Breast epithelium (tissue), 4 donors: ENCODE measurements at regions not wholly inside any gene's neighbourhood (a gene's known extent, or its start where the extent isn't known, plus 50 kb on each side); places are given as distances from the start of the nearest gene placed in this dataset.
A peak's percentile ranks its signal among the peaks of the same experiment; 100 is the strongest.

Source experiments
- DNase-seq, 2 donors: peaks; one replicate each; pipeline ENCODE4 v3.0.0-alpha.2; 2019; ENCODE audit warnings: low spot score in 2 of 2
- H3K27ac ChIP-seq, 2 donors: fragments of 200-600 bp; sonication (generic) in 1 of 2; one replicate each; pipeline ENCODE4 v1.5.1; 2016 to 2019; ENCODE audit warnings: mild to moderate bottlenecking in 1 of 2
- H3K27me3 ChIP-seq, 2 donors: fragments of 200-600 bp; sonication (generic) in 1 of 2; one replicate each; pipeline versions ENCODE4 v1.5.1 to v1.6.0; 2017 to 2019; ENCODE audit warnings: control low read depth in 1 of 2, mild to moderate bottlenecking in 1 of 2
- H3K36me3 ChIP-seq: fragments of 200-600 bp; one replicate; pipeline ENCODE4 v1.5.1; 2019
- H3K4me1 ChIP-seq, 2 donors: fragments of 200-600 bp; sonication (generic); one replicate each; pipeline ENCODE4 v1.5.1; 2016 to 2019; ENCODE audit warnings: control low read depth in 1 of 2
- H3K4me3 ChIP-seq, 3 donors: fragments of 200-600 bp; sonication (generic); 1 replicate in 2 of 3; 2 replicates in 1 of 3; pipeline ENCODE4 v1.5.1; 2016 to 2019; ENCODE audit warnings: mild to moderate bottlenecking in 3 of 3, moderate library complexity in 2 of 3
- H3K9me3 ChIP-seq, 2 donors: fragments of 200-600 bp; sonication (generic) in 1 of 2; one replicate each; pipeline ENCODE4 v1.5.1; 2016 to 2019; ENCODE audit warnings: control low read depth in 1 of 2
- POLR2A ChIP-seq: fragments of 450-650 bp; IDR thresholded peaks from one replicate; pipeline ENCODE4 v1.6.1; 2016; ENCODE audit warnings: antibody characterized with exemption, mild to moderate bottlenecking, moderate library complexity
- POLR2AphosphoS5 ChIP-seq, 3 donors: sonication (generic); formaldehyde crosslinking; IDR thresholded peaks; one replicate each; pipeline ENCODE4 v1.6.1; 2017; ENCODE audit warnings: antibody characterized with exemption in 3 of 3
- intact Hi-C: fragments of 100-400 bp; cut with DNase I; formaldehyde crosslinking; loops from one replicate; pipeline ENCODE4 v1.15.1; 2023; ENCODE audit warnings: low total_unique reads
- TF ChIP-seq, protein P1 (sequence below), 3 donors: fragments of 450-650 bp; IDR thresholded peaks; one replicate each; pipeline ENCODE4 v1.5.1; 2016 to 2017; ENCODE audit warnings: antibody characterized with exemption in 3 of 3, mild to moderate bottlenecking in 3 of 3, moderate library complexity in 3 of 3

DNA sequence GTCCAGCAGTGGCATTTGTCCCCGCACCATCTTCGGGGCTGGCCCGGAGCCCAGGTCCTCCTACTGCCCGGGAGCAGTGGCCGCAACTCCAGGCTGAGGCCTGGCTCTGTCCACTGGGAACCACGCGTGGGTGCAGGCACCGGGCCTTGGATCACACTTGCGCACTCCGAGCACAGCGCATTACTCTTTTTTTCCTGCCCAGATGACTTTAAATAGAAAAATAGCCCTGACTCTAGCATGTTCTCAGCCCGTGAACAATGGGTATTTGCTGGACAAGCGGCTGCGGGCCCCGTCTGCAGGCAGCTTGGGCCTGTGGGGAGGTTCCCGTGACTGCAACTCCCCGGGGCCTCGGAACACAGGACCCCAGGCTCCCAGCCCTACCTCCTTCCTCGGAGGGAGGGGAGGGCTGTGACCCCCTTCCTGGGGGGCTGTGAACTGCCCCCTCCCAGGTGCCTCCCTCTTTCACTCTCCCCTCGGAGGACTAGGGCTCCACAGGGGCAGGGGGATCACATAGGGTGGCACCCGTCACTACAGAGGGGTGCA, 162.2 kb downstream of the TBXT start:
- no peaks in the 10 kb centered on the region for H3K36me3 ChIP-seq
- peak overlapping the region; percentile 40 to 65 (median 45) for H3K4me3 ChIP-seq
- intact Hi-C loops, result no loop called here
- DNase-seq, result no peak
- H3K27me3 ChIP-seq, result peaks cover 0 to 51% of the 10 kb centered on the region in 2 donors
- peaks cover 0 to 10% of the 10 kb centered on the region in 2 donors for H3K4me1 ChIP-seq
- TF ChIP-seq POLR2AphosphoS5 (IDR thresholded peaks at IDR 0.05) (no peak), POLR2A (no peak)
- TF ChIP-seq, protein P1, sequence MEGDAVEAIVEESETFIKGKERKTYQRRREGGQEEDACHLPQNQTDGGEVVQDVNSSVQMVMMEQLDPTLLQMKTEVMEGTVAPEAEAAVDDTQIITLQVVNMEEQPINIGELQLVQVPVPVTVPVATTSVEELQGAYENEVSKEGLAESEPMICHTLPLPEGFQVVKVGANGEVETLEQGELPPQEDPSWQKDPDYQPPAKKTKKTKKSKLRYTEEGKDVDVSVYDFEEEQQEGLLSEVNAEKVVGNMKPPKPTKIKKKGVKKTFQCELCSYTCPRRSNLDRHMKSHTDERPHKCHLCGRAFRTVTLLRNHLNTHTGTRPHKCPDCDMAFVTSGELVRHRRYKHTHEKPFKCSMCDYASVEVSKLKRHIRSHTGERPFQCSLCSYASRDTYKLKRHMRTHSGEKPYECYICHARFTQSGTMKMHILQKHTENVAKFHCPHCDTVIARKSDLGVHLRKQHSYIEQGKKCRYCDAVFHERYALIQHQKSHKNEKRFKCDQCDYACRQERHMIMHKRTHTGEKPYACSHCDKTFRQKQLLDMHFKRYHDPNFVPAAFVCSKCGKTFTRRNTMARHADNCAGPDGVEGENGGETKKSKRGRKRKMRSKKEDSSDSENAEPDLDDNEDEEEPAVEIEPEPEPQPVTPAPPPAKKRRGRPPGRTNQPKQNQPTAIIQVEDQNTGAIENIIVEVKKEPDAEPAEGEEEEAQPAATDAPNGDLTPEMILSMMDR (IDR thresholded peaks at IDR 0.05), result no peak
- H3K27ac ChIP-seq, result peak overlapping the region; percentile 71 to 92
- H3K9me3 ChIP-seq, result no peaks in the 10 kb centered on the region

DNA sequence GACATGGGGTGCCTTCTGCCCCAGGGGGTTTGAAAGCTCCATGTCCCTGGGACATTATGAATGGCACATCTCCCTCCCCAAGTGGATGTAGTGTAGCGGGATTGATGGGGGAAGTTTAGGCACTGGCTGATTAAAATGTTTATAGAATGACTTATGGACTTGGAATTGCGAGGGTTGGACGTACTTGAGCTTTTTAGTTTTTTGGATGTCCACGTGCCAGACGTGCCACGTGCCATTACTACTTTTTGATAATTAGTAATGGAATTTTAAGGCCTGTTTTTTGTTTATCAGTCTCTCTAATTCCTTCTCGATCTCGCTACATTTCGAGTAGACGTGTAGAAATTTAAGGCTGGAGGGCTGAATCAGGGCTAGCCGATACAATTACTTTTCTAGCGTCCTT, 162.8 kb downstream of the TBXT start:
- intact Hi-C loops, result no loop called here
- peak overlapping the region in 1 of 2 donors; percentile 92 for H3K27ac ChIP-seq

DNA sequence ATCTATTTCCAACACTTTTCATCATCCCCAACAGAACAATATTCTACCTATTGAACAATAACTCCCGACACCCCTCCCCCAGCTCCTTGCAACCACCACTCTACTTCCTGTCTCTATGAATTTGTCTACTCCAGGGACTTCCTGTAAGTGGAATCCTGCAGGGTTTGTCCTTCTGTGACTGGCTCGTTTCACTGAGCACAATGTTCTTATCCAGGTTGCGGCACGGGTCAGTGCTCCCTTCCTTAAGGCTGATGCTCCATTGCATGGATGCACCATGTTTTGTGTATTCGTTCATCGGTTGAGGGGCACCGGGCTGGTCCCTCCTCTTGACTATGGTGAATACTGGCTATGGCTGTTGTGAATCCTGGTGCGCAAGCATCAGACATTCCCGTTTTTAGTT, 163.2 kb downstream of the TBXT start:
- no peak overlapping the region for H3K27ac ChIP-seq

More for the DNA sequence above, 162.8 kb downstream of the TBXT start:
- H3K27me3 ChIP-seq, result peaks cover 0 to 45% of the 10 kb centered on the region in 2 donors
- H3K4me1 ChIP-seq, result peaks cover 0 to 10% of the 10 kb centered on the region in 2 donors
- DNase-seq, result no peak
- H3K36me3 ChIP-seq, result no peaks in the 10 kb centered on the region
- peak overlapping the region in 1 of 3 donors; percentile 45 for H3K4me3 ChIP-seq
- H3K9me3 ChIP-seq, result no peaks in the 10 kb centered on the region
- TF ChIP-seq, protein P1 (IDR thresholded peaks at IDR 0.05), result no peak

DNA sequence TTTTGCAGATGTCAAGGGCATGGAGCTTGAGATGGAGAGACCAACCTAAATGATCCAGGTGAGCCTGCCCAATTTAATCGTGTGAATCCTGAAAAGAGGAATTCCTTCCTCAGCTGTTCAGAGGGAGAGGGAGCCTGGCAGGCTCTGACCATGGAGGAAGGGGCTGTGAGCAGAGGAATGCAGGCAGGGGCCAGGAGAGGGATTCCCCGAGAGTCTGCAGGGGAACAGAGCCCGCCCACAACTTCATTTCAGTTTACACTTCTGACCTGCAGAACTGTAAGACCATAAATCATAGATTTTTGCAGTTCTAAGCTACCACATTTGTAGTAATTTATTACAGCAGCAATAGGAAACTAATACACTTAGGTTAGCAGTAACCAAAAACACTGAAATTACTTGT, 164.1 kb downstream of the TBXT start:
- TF ChIP-seq POLR2A (no peak), POLR2AphosphoS5 (IDR thresholded peaks at IDR 0.05) (no peak)
- TF ChIP-seq, protein P1 (IDR thresholded peaks at IDR 0.05), result no peak
- H3K9me3 ChIP-seq, result no peaks in the 10 kb centered on the region
- no peaks in the 10 kb centered on the region for H3K36me3 ChIP-seq
- intact Hi-C loops, result no loop called here
- no peak for DNase-seq
- H3K4me3 ChIP-seq, result no peak overlapping the region
- H3K27ac ChIP-seq, result peak overlapping the region in 1 of 2 donors; percentile 19
- peaks cover 0 to 32% of the 10 kb centered on the region in 2 donors for H3K27me3 ChIP-seq
- H3K4me1 ChIP-seq, result peaks cover 0 to 4% of the 10 kb centered on the region in 2 donors

More for the DNA sequence above, 163.2 kb downstream of the TBXT start:
- Histone ChIP-seq H3K36me3 (no peaks in the 10 kb centered on the region), H3K9me3 (no peaks in the 10 kb centered on the region), H3K27me3 (peaks cover 0 to 41% of the 10 kb centered on the region in 2 donors), H3K4me3 (no peak overlapping the region), H3K4me1 (peaks cover 0 to 10% of the 10 kb centered on the region in 2 donors)
- DNase-seq, result no peak
- intact Hi-C loops, result no loop called here
- TF ChIP-seq POLR2A (no peak), POLR2AphosphoS5 (IDR thresholded peaks at IDR 0.05) (no peak)
- TF ChIP-seq, protein P1 (IDR thresholded peaks at IDR 0.05), result no peak

DNA sequence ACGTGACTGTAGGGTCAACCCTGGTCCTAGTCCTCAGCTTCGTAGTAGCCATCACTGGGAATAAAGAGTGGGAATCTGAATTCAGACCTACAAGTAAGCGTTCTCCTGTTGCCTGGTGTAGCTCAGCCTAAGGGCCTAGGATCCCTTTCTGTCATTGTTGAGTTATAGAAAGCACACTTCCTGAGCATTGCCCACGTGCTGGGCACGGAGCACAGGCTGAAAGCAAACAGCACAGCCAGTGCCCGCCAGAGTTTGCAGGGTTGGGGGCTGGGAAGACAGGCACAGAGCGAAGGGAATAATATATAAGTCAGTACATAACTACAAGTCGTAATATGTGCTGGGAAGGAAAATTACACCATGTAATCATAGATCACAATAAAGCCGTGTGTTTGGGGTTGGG, 166.3 kb downstream of the TBXT start:
- intact Hi-C loops, result no loop called here
- Histone ChIP-seq H3K4me3 (no peak overlapping the region), H3K9me3 (no peaks in the 10 kb centered on the region), H3K36me3 (no peaks in the 10 kb centered on the region), H3K4me1 (no peaks in the 10 kb centered on the region), H3K27ac (no peak overlapping the region), H3K27me3 (peaks cover 0 to 10% of the 10 kb centered on the region in 2 donors)
- TF ChIP-seq, protein P1 (IDR thresholded peaks at IDR 0.05), result no peak
- DNase-seq, result no peak
